Parathyroid adenoma (tissue), 2 donors: ENCODE measurements at regions not wholly inside any gene's neighbourhood (a gene's known extent, or its start where the extent isn't known, plus 50 kb on each side); places are given as distances from the start of the nearest gene placed in this dataset.

Source experiments
- H2AFZ ChIP-seq: fragments of 300-600 bp; sonication (generic); one replicate; pipeline ENCODE4 v1.7.0; 2017; ENCODE audit warnings: antibody characterized with exemption, mild to moderate bottlenecking
- H3K27ac ChIP-seq: fragments of 300-600 bp; sonication (generic); one replicate; pipeline ENCODE4 v1.7.0; 2017
- H3K27me3 ChIP-seq: fragments of 300-600 bp; sonication (generic); one replicate; pipeline ENCODE4 v1.7.0; 2017; ENCODE audit warnings: low read length; ENCODE audit not compliant: control insufficient read depth, insufficient read depth
- H3K36me3 ChIP-seq: fragments of 300-600 bp; sonication (generic); one replicate; pipeline ENCODE4 v1.7.0; 2017; ENCODE audit warnings: low read length; ENCODE audit not compliant: control insufficient read depth, insufficient read depth
- H3K4me1 ChIP-seq: fragments of 300-600 bp; sonication (generic); one replicate; pipeline ENCODE4 v1.7.0; 2017; ENCODE audit warnings: control low read depth
- H3K4me2 ChIP-seq: fragments of 300-600 bp; sonication (generic); one replicate; pipeline ENCODE4 v1.7.0; 2017; ENCODE audit warnings: low read length
- H3K4me3 ChIP-seq: fragments of 300-600 bp; sonication (generic); one replicate; pipeline ENCODE4 v1.7.0; 2017; ENCODE audit warnings: low read depth, low read length
- H3K79me2 ChIP-seq: fragments of 300-600 bp; sonication (generic); one replicate; pipeline ENCODE4 v1.7.0; 2017; ENCODE audit warnings: control low read depth
- H3K9ac ChIP-seq: fragments of 300-600 bp; sonication (generic); one replicate; pipeline ENCODE4 v1.7.0; 2017; ENCODE audit warnings: mild to moderate bottlenecking
- H3K9me3 ChIP-seq: fragments of 300-600 bp; sonication (generic); one replicate; pipeline ENCODE4 v1.7.0; 2017; ENCODE audit warnings: low read length; ENCODE audit not compliant: control insufficient read depth
- TF ChIP-seq, protein P1 (sequence below): fragments of 300-600 bp; sonication (generic); IDR thresholded peaks from one replicate; pipeline ENCODE4 v1.7.0; 2017; ENCODE audit warnings: antibody characterized with exemption, mild to moderate bottlenecking
- donor health status: primary hyperparathyroidism.

- Histone ChIP-seq H3K27ac (no peak overlapping the region), H3K9ac (no peak overlapping the region), H3K4me1 (peaks cover 4% of the 10 kb centered on the region), H3K4me3 (no peak overlapping the region), H3K9me3 (no peaks in the 10 kb centered on the region), H2AFZ (no peak overlapping the region), H3K36me3 (no peaks in the 10 kb centered on the region), H3K27me3 (peaks cover 4% of the 10 kb centered on the region), H3K79me2 (no peaks in the 10 kb centered on the region), H3K4me2 (no peak overlapping the region)
- TF ChIP-seq, protein P1, sequence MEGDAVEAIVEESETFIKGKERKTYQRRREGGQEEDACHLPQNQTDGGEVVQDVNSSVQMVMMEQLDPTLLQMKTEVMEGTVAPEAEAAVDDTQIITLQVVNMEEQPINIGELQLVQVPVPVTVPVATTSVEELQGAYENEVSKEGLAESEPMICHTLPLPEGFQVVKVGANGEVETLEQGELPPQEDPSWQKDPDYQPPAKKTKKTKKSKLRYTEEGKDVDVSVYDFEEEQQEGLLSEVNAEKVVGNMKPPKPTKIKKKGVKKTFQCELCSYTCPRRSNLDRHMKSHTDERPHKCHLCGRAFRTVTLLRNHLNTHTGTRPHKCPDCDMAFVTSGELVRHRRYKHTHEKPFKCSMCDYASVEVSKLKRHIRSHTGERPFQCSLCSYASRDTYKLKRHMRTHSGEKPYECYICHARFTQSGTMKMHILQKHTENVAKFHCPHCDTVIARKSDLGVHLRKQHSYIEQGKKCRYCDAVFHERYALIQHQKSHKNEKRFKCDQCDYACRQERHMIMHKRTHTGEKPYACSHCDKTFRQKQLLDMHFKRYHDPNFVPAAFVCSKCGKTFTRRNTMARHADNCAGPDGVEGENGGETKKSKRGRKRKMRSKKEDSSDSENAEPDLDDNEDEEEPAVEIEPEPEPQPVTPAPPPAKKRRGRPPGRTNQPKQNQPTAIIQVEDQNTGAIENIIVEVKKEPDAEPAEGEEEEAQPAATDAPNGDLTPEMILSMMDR: no peak
These were observed 540.5 kb upstream of the JAG1 start for GRCh38 chr20:11214256-11214840.

GRCh38 chr20:11216451-11217314, 542.9 kb upstream of the JAG1 start:
- Histone ChIP-seq H3K4me2 (no peak overlapping the region), H3K9ac (no peak overlapping the region), H3K9me3 (no peaks in the 10 kb centered on the region), H3K4me1 (no peaks in the 10 kb centered on the region), H3K79me2 (no peaks in the 10 kb centered on the region), H3K27me3 (peaks cover 4% of the 10 kb centered on the region), H3K36me3 (no peaks in the 10 kb centered on the region), H3K4me3 (no peak overlapping the region), H3K27ac (no peak overlapping the region), H2AFZ (no peak overlapping the region)
- TF ChIP-seq, protein P1: no peak

DNA sequence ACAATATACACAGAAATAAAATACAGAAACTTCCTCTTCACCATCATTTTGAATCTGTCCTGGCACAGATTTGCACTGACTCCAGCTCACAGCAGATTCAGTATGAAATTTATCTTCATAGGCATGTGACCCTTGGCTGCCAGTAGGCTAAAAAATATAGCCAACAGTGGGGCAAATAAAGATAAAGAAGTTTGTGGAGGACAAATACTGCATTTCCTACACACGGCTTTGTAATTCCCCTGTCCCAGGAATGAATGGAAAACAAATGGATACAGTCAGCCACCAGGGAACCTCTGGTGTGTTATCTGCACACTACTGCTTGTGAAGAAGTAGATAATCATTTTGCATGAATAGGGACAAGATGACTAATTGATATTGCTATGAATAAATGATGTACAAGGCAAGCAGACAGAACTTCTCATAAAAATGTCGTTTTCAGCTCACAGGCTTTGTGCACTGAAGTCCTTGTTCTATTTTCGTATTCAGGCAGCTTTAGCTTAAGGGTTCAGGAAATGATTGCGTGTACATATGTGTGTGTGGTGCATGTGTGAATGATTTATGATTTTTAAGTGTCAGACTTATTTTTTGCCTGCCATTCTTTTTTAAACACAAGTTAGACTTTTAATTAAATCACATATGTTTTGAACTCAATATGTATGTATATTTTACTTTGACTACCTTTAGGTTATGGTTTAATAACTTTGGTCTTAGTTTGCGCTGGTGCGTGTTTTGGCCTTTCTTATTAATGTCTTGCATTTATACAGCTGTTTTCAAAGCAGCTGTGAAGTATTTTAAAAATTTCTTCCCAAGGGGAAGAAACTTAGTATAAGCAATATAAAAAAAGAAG, 543.8 kb upstream of the JAG1 start:
- no peaks in the 10 kb centered on the region for H3K36me3 ChIP-seq
- TF ChIP-seq, protein P1: no peak
- H3K79me2 ChIP-seq: no peaks in the 10 kb centered on the region
- no peak overlapping the region for H3K27ac ChIP-seq
- H2AFZ ChIP-seq: no peak overlapping the region
- no peak overlapping the region for H3K4me3 ChIP-seq
- no peaks in the 10 kb centered on the region for H3K4me1 ChIP-seq
- H3K9me3 ChIP-seq: no peaks in the 10 kb centered on the region
- H3K9ac ChIP-seq: no peak overlapping the region
- peaks cover 4% of the 10 kb centered on the region for H3K27me3 ChIP-seq
- no peak overlapping the region for H3K4me2 ChIP-seq

- no peak overlapping the region for H3K27ac ChIP-seq
- H3K36me3 ChIP-seq: no peaks in the 10 kb centered on the region
- H3K9me3 ChIP-seq: no peaks in the 10 kb centered on the region
- TF ChIP-seq, protein P1: no peak
- no peak overlapping the region for H2AFZ ChIP-seq
- H3K27me3 ChIP-seq: peaks cover 4% of the 10 kb centered on the region
- no peak overlapping the region for H3K9ac ChIP-seq
- no peak overlapping the region for H3K4me3 ChIP-seq
- H3K4me1 ChIP-seq: no peaks in the 10 kb centered on the region
- H3K4me2 ChIP-seq: no peak overlapping the region
- H3K79me2 ChIP-seq: no peaks in the 10 kb centered on the region
These were observed 544.4 kb upstream of the JAG1 start for GRCh38 chr20:11218173-11218680.
